A204.1 (cell line): ENCODE measurements at regions not wholly inside any gene's neighbourhood (a gene's known extent, or its start where the extent isn't known, plus 50 kb on each side); places are given as distances from the start of the nearest gene placed in this dataset.
"Not testable (repeated sequence)": the region's sequence is repeated elsewhere in the genome, so short reads cannot be mapped to it uniquely, and the experiment has no call there.

Experiments
- FAIRE-seq: peaks from 2 replicates; lab custom pipeline; 2012; peaks lifted over from hg19 to GRCh38; lab: Jason Lieb, UNC

GRCh38 chr5:18736051-18736398, 1101.8 kb downstream of the TAF11L14 start:
- no peak for FAIRE-seq

GRCh38 chr5:18736736-18737135, 1102.5 kb downstream of the TAF11L14 start:
- FAIRE-seq, result not testable (repeated sequence)

- FAIRE-seq, result no peak
These were observed 1106.0 kb downstream of the TAF11L14 start for GRCh38 chr5:18740301-18740700.

- no peak for FAIRE-seq
These were observed 1108.6 kb downstream of the TAF11L14 start for GRCh38 chr5:18742830-18743229.

GRCh38 chr5:18744441-18744840, 1110.2 kb downstream of the TAF11L14 start:
- FAIRE-seq, result no peak

- FAIRE-seq, result no peak
These were observed 1111.1 kb downstream of the TAF11L14 start for GRCh38 chr5:18745042-18745987.

GRCh38 chr5:18745988-18746615, 1111.8 kb downstream of the TAF11L14 start:
- peak; percentile 51 for FAIRE-seq

GRCh38 chr5:18749763-18750162, 1115.5 kb downstream of the TAF11L14 start:
- FAIRE-seq, result no peak

GRCh38 chr5:18752317-18752716, 1118.1 kb downstream of the TAF11L14 start:
- peak; percentile 39 for FAIRE-seq

- no peak for FAIRE-seq
These were observed 1119.9 kb downstream of the TAF11L14 start for GRCh38 chr5:18754201-18754600.

GRCh38 chr5:18761801-18762200, 1127.5 kb downstream of the TAF11L14 start:
- no peak for FAIRE-seq

- no peak for FAIRE-seq
These were observed 1129.9 kb downstream of the TAF11L14 start for GRCh38 chr5:18764161-18764560.

- FAIRE-seq, result no peak
These were observed 1131.0 kb downstream of the TAF11L14 start for GRCh38 chr5:18765304-18765703.

- FAIRE-seq, result peak; percentile 34
These were observed 1136.9 kb downstream of the TAF11L14 start for GRCh38 chr5:18771097-18771610.

GRCh38 chr5:18772475-18772874, 1138.2 kb downstream of the TAF11L14 start:
- FAIRE-seq, result no peak

GRCh38 chr5:18778225-18778624, 1144.0 kb downstream of the TAF11L14 start:
- FAIRE-seq, result no peak

- no peak for FAIRE-seq
These were observed 1155.1 kb downstream of the TAF11L14 start for GRCh38 chr5:18789218-18789998.

GRCh38 chr5:18792145-18792544, 1157.9 kb downstream of the TAF11L14 start:
- FAIRE-seq, result no peak

GRCh38 chr5:18797222-18797621, 1163.0 kb downstream of the TAF11L14 start:
- FAIRE-seq, result no peak

GRCh38 chr5:18798058-18798457, 1163.8 kb downstream of the TAF11L14 start:
- no peak for FAIRE-seq

- FAIRE-seq, result no peak
These were observed 1165.3 kb downstream of the TAF11L14 start for GRCh38 chr5:18799482-18800128.
